ENCODE measurements at regions not wholly inside any gene's neighbourhood (a gene's known extent, or its start where the extent isn't known, plus 50 kb on each side); places are given as distances from the start of the nearest gene placed in this dataset.

GRCh38 chr17:11029791-11030190, 191.9 kb upstream of the PIRT start:
- Histone ChIP-seq H3K9me3 (ENCODE audit: control insufficient read depth, low read depth, low read length) (no peaks in the 10 kb centered on the region), H4K5ac (ENCODE audit: insufficient read length, low read depth, low read length) (no peak overlapping the region), H3K27me3 (ENCODE audit: insufficient read depth, low read length) (no peaks in the 10 kb centered on the region), H3K23ac (ENCODE audit: insufficient read length, low read depth, low read length) (no peak overlapping the region), H2BK12ac (ENCODE audit: insufficient read length, low read depth, low read length) (no peak overlapping the region), H3T11ph (ENCODE audit: low read length) (no peak overlapping the region), H3K9ac (ENCODE audit: extremely low read depth, insufficient read length, low read length) (no peak overlapping the region), H2BK15ac (ENCODE audit: low read depth, low read length) (no peak overlapping the region), H2BK20ac (ENCODE audit: low read depth, low read length, poor library complexity, severe bottlenecking) (no peak overlapping the region), H3K56ac (ENCODE audit: insufficient read length, low read depth, low read length) (no peak overlapping the region), H3K79me1 (ENCODE audit: insufficient read depth, low read depth, low read length, poor library complexity, severe bottlenecking) (no peaks in the 10 kb centered on the region), H2AFZ (ENCODE audit: low read length) (no peak overlapping the region), H2AK5ac (ENCODE audit: insufficient read length, low read length) (no peak overlapping the region), H3K79me2 (ENCODE audit: insufficient read depth, low read length) (no peaks in the 10 kb centered on the region), H4K8ac (replicated peaks; ENCODE audit: insufficient read length, low read depth, low read length) (no peak overlapping the region), H3K27ac (ENCODE audit: insufficient read length, low read depth, low read length) (no peak overlapping the region), H3K4ac (ENCODE audit: low read depth, low read length) (no peak overlapping the region), H4K91ac (ENCODE audit: insufficient read length, low read depth, low read length) (no peak overlapping the region), H3K14ac (ENCODE audit: insufficient read depth, low read length) (no peak overlapping the region), H3K18ac (ENCODE audit: insufficient read length, low read depth, low read length) (no peak overlapping the region), H3K23me2 (ENCODE audit: insufficient read length, low read depth, low read length, poor library complexity, severe bottlenecking) (no peaks in the 10 kb centered on the region), H3K4me1 (ENCODE audit: insufficient read depth, low read length) (peaks cover 7% of the 10 kb centered on the region; the same call in 1 of the 2 replicates), H4K20me1 (ENCODE audit: control insufficient read depth, insufficient read depth, insufficient read length) (no peaks in the 10 kb centered on the region), H2BK120ac (ENCODE audit: low read depth, low read length, poor library complexity, severe bottlenecking) (no peak overlapping the region), H3K4me2 (ENCODE audit: insufficient read depth, insufficient read length, low read length) (no peak overlapping the region), H2BK5ac (ENCODE audit: insufficient read length, low read length) (no peak overlapping the region)
- Mint-ChIP-seq H3K27me3 (ENCODE audit: low read depth) (no peaks in the 10 kb centered on the region), H3K4me1 (peaks cover 23 to 26% of the 10 kb centered on the region in 2 experiments), H3K9me3 (no peaks in the 10 kb centered on the region), H3K4me3 (no peak overlapping the region), H3K36me3 (ENCODE audit: insufficient read depth in 1 of 3, low read depth in 3 of 3) (no peaks in the 10 kb centered on the region; a peak in 1 of 7 replicates), H3K27ac (no peak overlapping the region)
- no CpG with 5 or more reads among the region's 3 CpGs for WGBS (ENCODE audit: extremely low coverage, insufficient read length, low lambda C conversion rate)
- TF ChIP-seq CTCF (conservative IDR thresholded peaks at IDR 0.05), result no peak
- no peak for DNase-seq
